Neural crest cell (in vitro differentiated cells): ENCODE measurements at regions not wholly inside any gene's neighbourhood (a gene's known extent, or its start where the extent isn't known, plus 50 kb on each side); places are given as distances from the start of the nearest gene placed in this dataset.

Experiments
- DNase-seq: peaks from one replicate; pipeline ENCODE4 v3.0.0; 2021; ENCODE audit warnings: low read depth, mixed read lengths, low spot score
- H3K27ac Mint-ChIP-seq: one replicate; pipeline ENCODE4 v1.8.0; 2021; ENCODE audit warnings: mild to moderate bottlenecking, mixed read lengths; ENCODE audit not compliant: unreplicated experiment
- H3K27me3 Mint-ChIP-seq: 2 replicates; pipeline ENCODE4 v1.8.0; 2021; ENCODE audit warnings: low read depth, mild to moderate bottlenecking, mixed read lengths
- H3K36me3 Mint-ChIP-seq: 2 replicates; pipeline ENCODE4 v1.8.0; 2021; ENCODE audit warnings: low read depth, mild to moderate bottlenecking, mixed read lengths
- H3K4me1 Mint-ChIP-seq: 2 replicates; pipeline ENCODE4 v1.8.0; 2021; ENCODE audit warnings: mixed read lengths
- H3K4me3 Mint-ChIP-seq: one replicate; pipeline ENCODE4 v1.8.0; 2021; ENCODE audit warnings: mild to moderate bottlenecking, mixed read lengths
- H3K9me3 Mint-ChIP-seq: 2 replicates; pipeline ENCODE4 v1.8.0; 2021; ENCODE audit warnings: mixed read lengths
- CTCF ChIP-seq: fragments of 200-600 bp; sonication (generic); conservative IDR thresholded peaks from 2 replicates; pipeline ENCODE4 v1.5.0; 2021; ENCODE audit warnings: antibody characterized with exemption, mild to moderate bottlenecking

- DNase-seq: no peak
- H3K27ac Mint-ChIP-seq: no peak overlapping the region
- peaks cover 13% of the 10 kb centered on the region for H3K9me3 Mint-ChIP-seq
- H3K4me1 Mint-ChIP-seq: no peaks in the 10 kb centered on the region
- H3K4me3 Mint-ChIP-seq: no peak overlapping the region
- no peaks in the 10 kb centered on the region for H3K36me3 Mint-ChIP-seq
- TF ChIP-seq CTCF: no peak
- no peaks in the 10 kb centered on the region for H3K27me3 Mint-ChIP-seq
Observed at GRCh38 chrX:94041881-94042280, 367.9 kb downstream of the FAM133A start.

- Mint-ChIP-seq H3K36me3 (no peaks in the 10 kb centered on the region), H3K4me1 (peaks cover 12% of the 10 kb centered on the region), H3K27me3 (no peaks in the 10 kb centered on the region), H3K4me3 (no peak overlapping the region), H3K9me3 (peaks cover 11% of the 10 kb centered on the region), H3K27ac (no peak overlapping the region)
- no peak for DNase-seq
- TF ChIP-seq CTCF: no peak
Observed at GRCh38 chrX:94045724-94046123, 371.7 kb downstream of the FAM133A start.

GRCh38 chrX:94051926-94052325 lies 377.9 kb downstream of the FAM133A start:
- no peak for TF ChIP-seq CTCF
- DNase-seq: no peak
- Mint-ChIP-seq H3K9me3 (no peaks in the 10 kb centered on the region), H3K4me3 (no peak overlapping the region), H3K4me1 (peaks cover 22% of the 10 kb centered on the region), H3K36me3 (no peaks in the 10 kb centered on the region), H3K27me3 (no peaks in the 10 kb centered on the region), H3K27ac (no peak overlapping the region)

GRCh38 chrX:94053575-94053974 lies 379.6 kb downstream of the FAM133A start:
- Mint-ChIP-seq H3K27me3 (no peaks in the 10 kb centered on the region), H3K9me3 (no peaks in the 10 kb centered on the region), H3K27ac (no peak overlapping the region), H3K4me1 (peaks cover 23% of the 10 kb centered on the region), H3K4me3 (no peak overlapping the region), H3K36me3 (no peaks in the 10 kb centered on the region)
- no peak for DNase-seq
- no peak for TF ChIP-seq CTCF

GRCh38 chrX:94057385-94057784 lies 383.4 kb downstream of the FAM133A start:
- Mint-ChIP-seq H3K27me3 (no peaks in the 10 kb centered on the region), H3K4me1 (peaks cover 7% of the 10 kb centered on the region), H3K27ac (no peak overlapping the region), H3K9me3 (peaks cover 4% of the 10 kb centered on the region), H3K4me3 (no peak overlapping the region), H3K36me3 (no peaks in the 10 kb centered on the region)
- DNase-seq: no peak
- no peak for TF ChIP-seq CTCF
